WERI-Rb-1 (cell line): ENCODE measurements at regions not wholly inside any gene's neighbourhood (a gene's known extent, or its start where the extent isn't known, plus 50 kb on each side); places are given as distances from the start of the nearest gene placed in this dataset.

Experiments
- DNase-seq: peaks from one replicate; pipeline ENCODE4 v3.0.0-alpha.2; 2020
- H3K27ac ChIP-seq: fragments of 250-450 bp; sonication (Bioruptor Pico); 2 replicates; pipeline ENCODE4 v1.5.1; 2020; ENCODE audit warnings: mild to moderate bottlenecking, moderate library complexity
- H3K27me3 ChIP-seq: fragments of 250-450 bp; sonication (Bioruptor Pico); 2 replicates; pipeline ENCODE4 v1.5.1; 2021; ENCODE audit warnings: mild to moderate bottlenecking, low read depth, moderate library complexity; ENCODE audit not compliant: insufficient read depth, severe bottlenecking
- H3K36me3 ChIP-seq: fragments of 250-450 bp; sonication (Bioruptor Pico); 2 replicates; pipeline ENCODE4 v1.5.1; 2020; ENCODE audit warnings: mild to moderate bottlenecking, moderate library complexity
- H3K4me3 ChIP-seq: 2 replicates; pipeline ENCODE4 v1.5.1; 2011; ENCODE audit warnings: low read depth, mild to moderate bottlenecking, control low read depth, low read length
- H3K9me3 ChIP-seq: fragments of 250-450 bp; sonication (Bioruptor Pico); 2 replicates; pipeline ENCODE4 v1.5.1; 2021; ENCODE audit warnings: mild to moderate bottlenecking, moderate library complexity; ENCODE audit not compliant: severe bottlenecking
- TF ChIP-seq, protein P1 (sequence below): IDR thresholded peaks from 2 replicates; pipeline ENCODE4 v1.5.1; 2011; ENCODE audit warnings: low read depth, mild to moderate bottlenecking, control low read depth, inconsistent platforms, low read length

DNA sequence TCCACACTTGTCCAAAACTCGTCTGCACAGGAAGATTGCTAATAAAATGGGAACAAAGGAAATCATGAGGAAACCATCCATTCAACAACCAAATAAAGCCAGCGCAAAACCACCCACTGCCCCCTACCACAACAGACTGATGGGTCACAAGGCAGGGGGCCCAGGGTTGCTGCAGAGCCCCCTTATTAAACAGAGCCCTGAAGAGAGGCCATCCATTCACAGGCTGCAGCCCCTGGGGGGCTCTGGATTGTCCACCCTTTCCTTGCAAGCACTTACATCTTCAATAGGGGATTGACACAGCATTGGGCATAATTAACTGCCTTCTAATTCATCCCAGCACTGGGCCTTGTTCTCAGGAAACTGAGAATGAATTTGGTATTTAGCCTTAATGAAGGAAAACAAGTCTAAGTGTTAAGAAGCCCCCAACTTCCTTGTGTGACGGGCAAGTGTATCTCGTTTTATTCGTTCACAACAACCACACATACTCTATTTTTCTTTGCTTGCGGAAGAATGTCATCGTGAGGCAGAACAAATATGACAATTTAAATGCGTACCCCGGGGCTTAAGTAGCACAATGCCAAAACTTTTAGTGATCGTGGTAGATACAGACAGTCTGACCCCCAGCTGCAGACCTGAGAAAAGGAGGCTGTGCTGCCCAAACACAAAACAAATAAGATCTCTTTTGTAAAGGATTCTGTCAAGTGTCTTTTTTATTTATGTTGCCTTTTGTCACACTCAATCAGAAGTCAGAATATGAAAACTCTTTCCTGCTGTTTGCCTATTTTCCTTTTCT, 144.0 kb downstream of the SEMA6D start:
- H3K36me3 ChIP-seq = no peaks in the 10 kb centered on the region

DNA sequence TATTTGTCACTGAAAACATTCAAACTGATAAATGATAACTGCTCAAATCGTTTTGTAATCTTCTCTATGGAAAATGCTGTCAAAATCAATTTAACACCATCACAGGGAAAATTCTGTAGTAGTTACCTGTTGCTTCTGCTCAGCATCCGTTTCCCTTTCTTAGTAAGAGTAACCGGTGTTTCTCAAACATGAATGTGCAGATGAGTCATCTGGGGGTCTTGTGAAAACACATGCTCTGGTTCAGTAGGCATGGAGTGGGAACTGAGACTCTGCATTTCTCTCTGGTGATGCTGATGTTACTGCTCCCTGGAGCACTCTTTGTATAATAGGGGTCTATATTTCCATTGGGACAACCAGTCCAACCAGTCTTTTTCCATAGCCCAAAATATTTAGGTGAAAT, 145.1 kb downstream of the SEMA6D start:
- Histone ChIP-seq H3K27ac (no peak overlapping the region), H3K4me3 (no peak overlapping the region), H3K27me3 (no peaks in the 10 kb centered on the region), H3K36me3 (no peaks in the 10 kb centered on the region), H3K9me3 (peaks cover 9% of the 10 kb centered on the region)
- TF ChIP-seq, protein P1, sequence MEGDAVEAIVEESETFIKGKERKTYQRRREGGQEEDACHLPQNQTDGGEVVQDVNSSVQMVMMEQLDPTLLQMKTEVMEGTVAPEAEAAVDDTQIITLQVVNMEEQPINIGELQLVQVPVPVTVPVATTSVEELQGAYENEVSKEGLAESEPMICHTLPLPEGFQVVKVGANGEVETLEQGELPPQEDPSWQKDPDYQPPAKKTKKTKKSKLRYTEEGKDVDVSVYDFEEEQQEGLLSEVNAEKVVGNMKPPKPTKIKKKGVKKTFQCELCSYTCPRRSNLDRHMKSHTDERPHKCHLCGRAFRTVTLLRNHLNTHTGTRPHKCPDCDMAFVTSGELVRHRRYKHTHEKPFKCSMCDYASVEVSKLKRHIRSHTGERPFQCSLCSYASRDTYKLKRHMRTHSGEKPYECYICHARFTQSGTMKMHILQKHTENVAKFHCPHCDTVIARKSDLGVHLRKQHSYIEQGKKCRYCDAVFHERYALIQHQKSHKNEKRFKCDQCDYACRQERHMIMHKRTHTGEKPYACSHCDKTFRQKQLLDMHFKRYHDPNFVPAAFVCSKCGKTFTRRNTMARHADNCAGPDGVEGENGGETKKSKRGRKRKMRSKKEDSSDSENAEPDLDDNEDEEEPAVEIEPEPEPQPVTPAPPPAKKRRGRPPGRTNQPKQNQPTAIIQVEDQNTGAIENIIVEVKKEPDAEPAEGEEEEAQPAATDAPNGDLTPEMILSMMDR = no peak
- no peak for DNase-seq

More for the DNA sequence above, 144.0 kb downstream of the SEMA6D start:
- Histone ChIP-seq H3K9me3 (peaks cover 9% of the 10 kb centered on the region), H3K27ac (no peak overlapping the region), H3K4me3 (no peak overlapping the region), H3K27me3 (no peaks in the 10 kb centered on the region)
- TF ChIP-seq, protein P1 = no peak
- no peak for DNase-seq

DNA sequence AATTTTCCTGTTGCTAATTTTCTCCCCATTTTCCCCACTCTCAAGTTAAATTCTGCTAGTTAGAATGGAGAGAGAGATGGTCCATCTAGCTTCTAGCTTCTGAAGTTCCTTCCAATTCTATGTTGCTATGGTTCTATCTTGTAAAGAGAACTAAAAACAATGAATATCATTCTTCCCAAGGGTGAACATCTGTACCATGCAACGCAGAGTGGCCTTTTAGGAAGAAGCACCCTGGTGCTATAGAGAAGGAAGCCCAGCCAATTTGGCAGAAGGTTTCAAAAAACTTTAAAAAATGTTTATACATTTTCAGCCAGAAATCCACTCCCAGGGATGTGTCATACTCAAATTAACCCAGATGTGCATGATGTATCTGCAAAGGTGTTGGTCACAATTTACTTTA, 149.1 kb downstream of the SEMA6D start:
- TF ChIP-seq, protein P1 = no peak
- Histone ChIP-seq H3K27ac (no peak overlapping the region), H3K27me3 (no peaks in the 10 kb centered on the region)

DNA sequence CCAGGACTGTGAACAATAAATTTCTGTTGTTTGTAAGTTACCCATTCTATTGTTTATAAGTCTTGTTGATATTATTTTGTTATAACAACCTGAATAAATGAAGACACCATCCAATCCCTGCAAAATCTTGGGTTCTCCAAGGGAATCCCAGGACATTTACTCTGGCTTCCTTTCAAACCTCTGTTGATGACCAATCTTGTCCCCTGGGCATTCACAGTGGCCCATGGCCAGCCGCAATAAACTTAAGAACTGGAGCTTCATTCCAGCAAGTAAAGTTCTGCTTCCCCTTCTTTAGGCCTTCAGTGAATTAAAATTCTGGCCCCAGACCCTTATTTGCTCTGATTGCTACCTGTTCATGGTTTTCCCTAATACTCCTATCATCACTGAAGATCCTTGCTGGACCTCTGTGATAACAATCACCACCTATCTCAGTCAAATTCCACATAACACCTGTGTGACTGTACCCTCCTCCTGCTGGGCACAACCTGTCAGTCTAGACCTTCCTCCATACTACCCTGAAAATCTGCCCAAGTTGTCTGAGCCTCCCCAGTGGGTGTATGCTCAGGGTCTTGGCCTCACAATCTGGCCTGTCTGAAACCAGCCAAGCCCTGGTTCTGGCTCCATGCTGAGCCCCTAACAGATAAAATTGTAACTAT, 153.1 kb downstream of the SEMA6D start:
- H3K9me3 ChIP-seq = peaks cover 4% of the 10 kb centered on the region
- H3K27ac ChIP-seq = no peak overlapping the region
- no peak for DNase-seq
- TF ChIP-seq, protein P1 = no peak
- no peak overlapping the region for H3K4me3 ChIP-seq
- no peaks in the 10 kb centered on the region for H3K27me3 ChIP-seq
- no peaks in the 10 kb centered on the region for H3K36me3 ChIP-seq

More for the DNA sequence above, 149.1 kb downstream of the SEMA6D start:
- Histone ChIP-seq H3K4me3 (no peak overlapping the region), H3K36me3 (no peaks in the 10 kb centered on the region), H3K9me3 (peaks cover 9% of the 10 kb centered on the region)
- DNase-seq = no peak

DNA sequence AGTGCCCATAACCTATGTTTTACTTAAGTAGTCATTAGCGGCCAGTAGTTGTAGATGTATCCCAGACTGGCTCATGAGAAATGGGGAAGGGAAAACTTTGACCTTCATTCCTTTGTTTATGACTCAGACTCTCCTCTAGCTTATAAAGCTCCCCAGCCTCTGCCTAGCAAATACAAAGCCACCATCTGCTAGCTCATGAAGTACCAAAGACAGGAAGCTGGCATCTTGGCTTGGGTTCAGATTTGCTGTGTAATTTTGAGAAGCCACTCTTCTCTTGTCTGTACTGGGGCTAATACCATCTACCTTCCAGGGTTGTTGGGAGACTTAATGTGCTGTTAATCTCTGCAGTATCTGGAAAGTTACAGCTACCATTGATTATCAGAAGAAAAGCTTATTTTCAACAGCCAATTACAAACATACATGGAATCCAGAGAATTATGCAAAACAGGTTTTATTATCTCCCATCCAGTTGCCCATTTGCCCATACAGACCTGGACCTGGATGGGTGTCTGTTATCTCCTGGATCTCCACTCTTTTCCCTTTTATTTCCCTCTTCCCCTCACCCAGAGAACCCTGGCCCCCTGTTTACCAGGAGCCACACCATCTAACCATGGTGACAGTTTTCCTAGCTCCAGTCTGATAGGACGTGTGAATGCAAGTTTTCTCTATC, 153.8 kb downstream of the SEMA6D start:
- DNase-seq = no peak
- H3K27me3 ChIP-seq = no peaks in the 10 kb centered on the region
- no peaks in the 10 kb centered on the region for H3K36me3 ChIP-seq
- H3K4me3 ChIP-seq = no peak overlapping the region
- no peaks in the 10 kb centered on the region for H3K9me3 ChIP-seq
- TF ChIP-seq, protein P1 = no peak
- H3K27ac ChIP-seq = no peak overlapping the region
